ENCODE measurements at regions not wholly inside any gene's neighbourhood (a gene's known extent, or its start where the extent isn't known, plus 50 kb on each side); places are given as distances from the start of the nearest gene placed in this dataset.

- ChIA-PET POLR2A (no interaction called here), CTCF (no interaction called here)
- Histone ChIP-seq H2AFZ (ENCODE audit: low read depth, low read length) (no peak overlapping the region), H3K9me3 (replicated peaks; ENCODE audit: control insufficient read depth, insufficient read depth, low read length) (no peaks in the 10 kb centered on the region), H3K79me2 (ENCODE audit: control insufficient read depth, insufficient read depth, low read length) (no peaks in the 10 kb centered on the region), H3K4me1 (ENCODE audit: control insufficient read depth, extremely low read depth, insufficient read depth, low read length) (no peaks in the 10 kb centered on the region), H3K9ac (replicated peaks; ENCODE audit: extremely low read depth, insufficient read depth, low read length) (no peak overlapping the region), H3K4me2 (ENCODE audit: insufficient read depth, low read length) (no peak overlapping the region), H3K36me3 (ENCODE audit: control insufficient read depth in 2 of 2, extremely low read depth in 1 of 2, insufficient read depth in 2 of 2, low read length in 2 of 2) (no peaks in the 10 kb centered on the region), H3K27me3 (ENCODE audit: control insufficient read depth in 2 of 2, insufficient read depth in 2 of 2, low read length in 2 of 2) (no peaks in the 10 kb centered on the region), H4K20me1 (replicated peaks; ENCODE audit: control insufficient read depth, extremely low read depth, insufficient read depth, low read length) (no peaks in the 10 kb centered on the region), H3K27ac (ENCODE audit: insufficient read depth, low read depth, low read length) (no peak overlapping the region), H3K4me3 (replicated peaks in 1 of 3; ENCODE audit: insufficient read depth in 1 of 3, low read depth in 1 of 3, low read length in 3 of 3) (no peak overlapping the region), H3K9me1 (replicated peaks; ENCODE audit: control insufficient read depth, extremely low read depth, insufficient read depth, low read length) (no peaks in the 10 kb centered on the region)
- FAIRE-seq, result no peak
- DNase-seq (ENCODE audit: low read depth, low spot score), result no peak
- TF ChIP-seq POLR2AphosphoS5 (IDR thresholded peaks at IDR 0.05; ENCODE audit: insufficient read depth, low read depth, low read length), result no peak
- no peak for TF ChIP-seq CTCF (IDR thresholded peaks at IDR 0.05; ENCODE audit: extremely low read depth in 1 of 2, insufficient read depth in 1 of 2, low read depth in 1 of 2, low read length in 2 of 2)
- BruUV-seq (replicated peaks), result no TSS peak
- intact Hi-C loops (cut with micrococcal nuclease) (no loop called here), dilution Hi-C loops (cut with MboI; ENCODE audit: extremely low pct_ligation_motif_present, low sequenced_read_pairs) (no loop called here)
Observed at GRCh38 chr2:103423100-103423499, 661.3 kb downstream of the TMEM182 start.

GRCh38 chr2:103427567-103427966 lies 665.7 kb downstream of the TMEM182 start:
- no peaks in the 10 kb centered on the region for H4K20me1 ChIP-seq (replicated peaks; ENCODE audit: control insufficient read depth, extremely low read depth, insufficient read depth, low read length)
- H3K79me2 ChIP-seq (ENCODE audit: control insufficient read depth, insufficient read depth, low read length), result no peaks in the 10 kb centered on the region
- TF ChIP-seq MYC (IDR thresholded peaks at IDR 0.05; ENCODE audit: low read depth, low read length) (no peak), POLR2AphosphoS5 (IDR thresholded peaks at IDR 0.05; ENCODE audit: insufficient read depth, low read depth, low read length) (no peak), POLR2A (IDR thresholded peaks at IDR 0.05; ENCODE audit: low read depth, low read length) (no peak), MAX (IDR thresholded peaks at IDR 0.05; ENCODE audit: insufficient read depth, insufficient read length) (no peak), FOS (IDR thresholded peaks at IDR 0.05; ENCODE audit: borderline replicate concordance, insufficient read depth, low read length) (no peak), GATA2 (IDR thresholded peaks at IDR 0.05; ENCODE audit: insufficient read depth, insufficient read length, low read depth, low read length) (no peak), EZH2 (IDR thresholded peaks at IDR 0.05; ENCODE audit: borderline replicate concordance, low read depth, low read length, severe bottlenecking) (no peak), JUN (IDR thresholded peaks at IDR 0.05; ENCODE audit: borderline replicate concordance, insufficient read depth, insufficient read length, low read depth) (no peak), CTCF (IDR thresholded peaks at IDR 0.05; ENCODE audit: extremely low read depth in 1 of 2, insufficient read depth in 1 of 2, low read depth in 1 of 2, low read length in 2 of 2) (no peak)
- H3K4me3 ChIP-seq (replicated peaks in 1 of 3; ENCODE audit: insufficient read depth in 1 of 3, low read depth in 1 of 3, low read length in 3 of 3), result no peak overlapping the region
- no peak overlapping the region for H2AFZ ChIP-seq (ENCODE audit: low read depth, low read length)
- dilution Hi-C loops (cut with MboI; ENCODE audit: extremely low pct_ligation_motif_present, low sequenced_read_pairs), result no loop called here
- BruUV-seq (replicated peaks), result no TSS peak
- ChIA-PET CTCF (no interaction called here), POLR2A (no interaction called here)
- intact Hi-C loops (cut with micrococcal nuclease), result no loop called here
- H3K9ac ChIP-seq (replicated peaks; ENCODE audit: extremely low read depth, insufficient read depth, low read length), result no peak overlapping the region
- H3K9me3 ChIP-seq (replicated peaks; ENCODE audit: control insufficient read depth, insufficient read depth, low read length), result no peaks in the 10 kb centered on the region
- H3K27me3 ChIP-seq (ENCODE audit: control insufficient read depth in 2 of 2, insufficient read depth in 2 of 2, low read length in 2 of 2), result no peaks in the 10 kb centered on the region
- DNase-seq (ENCODE audit: low read depth, low spot score) (no peak), FAIRE-seq (no peak)
- no peaks in the 10 kb centered on the region for H3K4me1 ChIP-seq (ENCODE audit: control insufficient read depth, extremely low read depth, insufficient read depth, low read length)
- H3K9me1 ChIP-seq (replicated peaks; ENCODE audit: control insufficient read depth, extremely low read depth, insufficient read depth, low read length), result no peaks in the 10 kb centered on the region
- no peak overlapping the region for H3K27ac ChIP-seq (ENCODE audit: insufficient read depth, low read depth, low read length)
- H3K4me2 ChIP-seq (ENCODE audit: insufficient read depth, low read length), result no peak overlapping the region
- no peaks in the 10 kb centered on the region for H3K36me3 ChIP-seq (ENCODE audit: control insufficient read depth in 2 of 2, extremely low read depth in 1 of 2, insufficient read depth in 2 of 2, low read length in 2 of 2)

Data from endothelial cell of umbilical vein (primary cell).